Stomach (tissue), 8 donors: ENCODE measurements at regions not wholly inside any gene's neighbourhood (a gene's known extent, or its start where the extent isn't known, plus 50 kb on each side); places are given as distances from the start of the nearest gene placed in this dataset.

Source experiments
- DNase-seq, 2 donors: peaks; one replicate each; pipeline versions ENCODE4 v3.0.0 to v3.0.0-alpha.2; 2013 to 2019
- H3K27ac ChIP-seq, 5 donors: fragments of 200-600 bp in 4 of 5; sonication (generic) in 4 of 5; one replicate each; pipeline ENCODE4 v1.5.1; 2013 to 2019; ENCODE audit warnings: mild to moderate bottlenecking in 1 of 5, moderate library complexity in 1 of 5
- H3K27me3 ChIP-seq, 3 donors: fragments of 200-600 bp; sonication (generic); one replicate each; pipeline ENCODE4 v1.5.1; 2017 to 2019; ENCODE audit warnings: mixed run types in 1 of 3
- H3K36me3 ChIP-seq, 4 donors: fragments of 200-600 bp; sonication (generic); 1 replicate in 3 of 4; 2 replicates in 1 of 4; pipeline ENCODE4 v1.5.1; 2016 to 2019
- H3K4me1 ChIP-seq, 4 donors: fragments of 200-600 bp; sonication (generic); one replicate each; pipeline ENCODE4 v1.5.1; 2016 to 2019
- H3K4me3 ChIP-seq, 4 donors: fragments of 200-600 bp; sonication (generic) in 3 of 4; one replicate each; pipeline ENCODE4 v1.5.1; 2016 to 2019; ENCODE audit warnings: mild to moderate bottlenecking in 1 of 4
- H3K9me3 ChIP-seq, 4 donors: fragments of 200-600 bp; sonication (generic); one replicate each; pipeline ENCODE4 v1.5.1; 2016 to 2019
- CTCF ChIP-seq, 7 experiments: fragments of 450-650 bp in 4 of 7; fragments of 200-600 bp in 3 of 7; sonication (generic) in 3 of 7; IDR thresholded peaks; one replicate each; pipeline ENCODE4 v1.5.1; 2016 to 2019; ENCODE audit warnings: antibody characterized with exemption in 7 of 7, control low read depth in 2 of 7, mild to moderate bottlenecking in 1 of 7
- EP300 ChIP-seq: sonication (generic); formaldehyde crosslinking; IDR thresholded peaks from one replicate; pipeline ENCODE4 v1.6.1; 2017; ENCODE audit warnings: antibody characterized with exemption
- POLR2A ChIP-seq, 4 donors: fragments of 450-650 bp; IDR thresholded peaks; one replicate each; pipeline ENCODE4 v1.6.1; 2016; ENCODE audit warnings: antibody characterized with exemption in 4 of 4, control low read depth in 2 of 4, mild to moderate bottlenecking in 1 of 4, moderate library complexity in 1 of 4
- POLR2AphosphoS5 ChIP-seq, 3 donors: sonication (generic); formaldehyde crosslinking; IDR thresholded peaks; one replicate each; pipeline ENCODE4 v1.6.1; 2016; ENCODE audit warnings: antibody characterized with exemption in 3 of 3
- WGBS, 5 donors: extraction: QIAGEN DNeasy Blood & Tissue Kit in 3 of 5; methylation state at CpG; one replicate each; pipeline versions ENCODE4 v1.1.5 to v1.1.7; 2013 to 2018; 5-methylcytosine and 5-hydroxymethylcytosine counted together
- intact Hi-C: fragments of 100-400 bp; cut with DNase I; formaldehyde crosslinking; loops from one replicate; pipeline ENCODE4 v1.15.1; 2023; ENCODE audit warnings: low total_unique reads
- donor health status: healthy with polysubstance abuse.
- donor health status: Bipolar disorder and iron deficiency.
- donor health status: healthy.

GRCh38 chr4:126338548-126338947, 1023.8 kb downstream of the FAT4 start:
- Histone ChIP-seq H3K4me3 (no peak overlapping the region), H3K9me3 (no peaks in the 10 kb centered on the region), H3K36me3 (no peaks in the 10 kb centered on the region), H3K27me3 (no peaks in the 10 kb centered on the region), H3K4me1 (no peaks in the 10 kb centered on the region), H3K27ac (no peak overlapping the region)
- intact Hi-C loops = no loop called here
- 57 to 80% (median 70%) methylated on average over 2 of the region's 2 CpGs for WGBS, 5 donors
- TF ChIP-seq EP300 (no peak), CTCF (IDR thresholded peaks at IDR 0.05) (no peak), POLR2A (IDR thresholded peaks at IDR 0.05) (no peak), POLR2AphosphoS5 (IDR thresholded peaks at IDR 0.05) (no peak)
- DNase-seq = peak in 1 of 2 donors; percentile 4

GRCh38 chr4:126341927-126342326, 1027.2 kb downstream of the FAT4 start:
- Histone ChIP-seq H3K4me1 (no peaks in the 10 kb centered on the region), H3K27ac (no peak overlapping the region), H3K36me3 (no peaks in the 10 kb centered on the region), H3K4me3 (no peak overlapping the region), H3K9me3 (no peaks in the 10 kb centered on the region), H3K27me3 (no peaks in the 10 kb centered on the region)
- DNase-seq = no peak
- intact Hi-C loops = no loop called here
- TF ChIP-seq CTCF (IDR thresholded peaks at IDR 0.05) (no peak), EP300 (no peak), POLR2AphosphoS5 (IDR thresholded peaks at IDR 0.05) (no peak), POLR2A (IDR thresholded peaks at IDR 0.05) (no peak)
- 59 to 92% (median 76%) methylated on average over 1 of the region's 1 CpG for whole genome bisulfite sequencing, 5 donors

- H3K27me3 ChIP-seq = no peaks in the 10 kb centered on the region
- WGBS, 5 donors = 87 to 93% (median 87%) methylated on average over 6 of the region's 6 CpGs
- no peak overlapping the region for H3K27ac ChIP-seq
- no peak overlapping the region for H3K4me3 ChIP-seq
- H3K4me1 ChIP-seq = no peaks in the 10 kb centered on the region
- H3K36me3 ChIP-seq = no peaks in the 10 kb centered on the region
- H3K9me3 ChIP-seq = no peaks in the 10 kb centered on the region
- TF ChIP-seq POLR2A (IDR thresholded peaks at IDR 0.05) (no peak), CTCF (IDR thresholded peaks at IDR 0.05) (no peak), EP300 (no peak)
- DNase-seq = no peak
- intact Hi-C loops = no loop called here
These were observed 1029.7 kb downstream of the FAT4 start for GRCh38 chr4:126344472-126344871.

- Histone ChIP-seq H3K4me1 (no peaks in the 10 kb centered on the region), H3K27me3 (no peaks in the 10 kb centered on the region), H3K4me3 (no peak overlapping the region), H3K27ac (no peak overlapping the region), H3K9me3 (no peaks in the 10 kb centered on the region), H3K36me3 (no peaks in the 10 kb centered on the region)
- intact Hi-C loops = no loop called here
- 69 to 79% (median 75%) methylated on average over 2 of the region's 2 CpGs for WGBS, 5 donors
- TF ChIP-seq POLR2A (IDR thresholded peaks at IDR 0.05) (no peak), CTCF (IDR thresholded peaks at IDR 0.05) (no peak), POLR2AphosphoS5 (IDR thresholded peaks at IDR 0.05) (no peak), EP300 (no peak)
- no peak for DNase-seq
These were observed 1031.9 kb downstream of the FAT4 start for GRCh38 chr4:126346654-126347053.
